Astrocyte (in vitro differentiated cells and primary cell): ENCODE measurements at regions not wholly inside any gene's neighbourhood (a gene's known extent, or its start where the extent isn't known, plus 50 kb on each side); places are given as distances from the start of the nearest gene placed in this dataset.

Experiments
- DNase-seq: peaks from one replicate; pipeline ENCODE4 v3.0.0-alpha.2; 2010; ENCODE audit warnings: low read depth
- FAIRE-seq: peaks from 2 replicates; lab custom pipeline; 2011; peaks lifted over from hg19 to GRCh38; lab: Jason Lieb, UNC
- H2AFZ ChIP-seq: 2 replicates; pipeline ENCODE4 v1.6.0; 2012; ENCODE audit warnings: low read depth, low read length, inconsistent platforms
- H3K27ac ChIP-seq: 2 replicates; pipeline ENCODE4 v1.5.1; 2011; ENCODE audit warnings: low read depth, low read length, inconsistent platforms
- H3K27me3 ChIP-seq: 2 replicates; pipeline ENCODE4 v1.6.0; 2011; ENCODE audit warnings: low read length, inconsistent platforms; ENCODE audit not compliant: insufficient read depth
- H3K36me3 ChIP-seq: 2 replicates; pipeline ENCODE4 v1.5.1; 2011; ENCODE audit warnings: low read length, inconsistent platforms; ENCODE audit not compliant: insufficient read depth
- H3K4me1 ChIP-seq: 2 replicates; pipeline ENCODE4 v1.5.1; 2011; ENCODE audit warnings: low read length, inconsistent platforms; ENCODE audit not compliant: insufficient read depth
- H3K4me2 ChIP-seq: 2 replicates; pipeline ENCODE4 v1.6.0; 2012; ENCODE audit warnings: low read length, inconsistent platforms
- H3K4me3 ChIP-seq: 2 replicates; pipeline ENCODE4 v1.5.1; 2011; ENCODE audit warnings: low read depth, mild to moderate bottlenecking, low read length, inconsistent platforms; ENCODE audit not compliant: insufficient read depth
- H3K79me2 ChIP-seq: 2 replicates; pipeline ENCODE4 v1.6.0; 2012; ENCODE audit warnings: mild to moderate bottlenecking, low read length, inconsistent platforms; ENCODE audit not compliant: insufficient read depth
- H3K9ac ChIP-seq: 2 replicates; pipeline ENCODE4 v1.6.0; 2012; ENCODE audit warnings: mild to moderate bottlenecking, low read length, inconsistent platforms
- H3K9me3 ChIP-seq: 2 replicates; pipeline ENCODE4 v1.5.1; 2012; ENCODE audit warnings: low read depth, mild to moderate bottlenecking, low read length, inconsistent platforms; ENCODE audit not compliant: insufficient read depth
- H4K20me1 ChIP-seq: 2 replicates; pipeline ENCODE4 v1.6.0; 2012; ENCODE audit warnings: low read length, inconsistent platforms; ENCODE audit not compliant: insufficient read depth
- H3K27ac Mint-ChIP-seq: one replicate; pipeline ENCODE4 v1.8.0; 2021; ENCODE audit warnings: mild to moderate bottlenecking, mixed read lengths; ENCODE audit not compliant: unreplicated experiment
- H3K27me3 Mint-ChIP-seq: one replicate; pipeline ENCODE4 v1.8.0; 2021; ENCODE audit warnings: low read depth, mixed read lengths; ENCODE audit not compliant: unreplicated experiment
- H3K36me3 Mint-ChIP-seq: one replicate; pipeline ENCODE4 v1.8.0; 2021; ENCODE audit warnings: low read depth, mixed read lengths; ENCODE audit not compliant: unreplicated experiment
- H3K4me1 Mint-ChIP-seq: one replicate; pipeline ENCODE4 v1.8.0; 2021; ENCODE audit warnings: low read depth, mixed read lengths; ENCODE audit not compliant: unreplicated experiment
- H3K4me3 Mint-ChIP-seq: one replicate; pipeline ENCODE4 v1.8.0; 2021; ENCODE audit warnings: mild to moderate bottlenecking, moderate library complexity, mixed read lengths; ENCODE audit not compliant: unreplicated experiment
- H3K9me3 Mint-ChIP-seq: one replicate; pipeline ENCODE4 v1.8.0; 2021; ENCODE audit warnings: mild to moderate bottlenecking, mixed read lengths; ENCODE audit not compliant: unreplicated experiment
- EZH2 ChIP-seq: IDR thresholded peaks from 2 replicates; pipeline ENCODE4 v1.6.1; 2012; ENCODE audit warnings: mild to moderate bottlenecking, low read length, inconsistent platforms; ENCODE audit not compliant: insufficient read depth
- TF ChIP-seq, protein P1 (sequence below): IDR thresholded peaks from 2 replicates; pipeline ENCODE4 v1.5.1; 2011; ENCODE audit warnings: low read depth, mild to moderate bottlenecking, inconsistent platforms, low read length, moderate library complexity; ENCODE audit not compliant: insufficient read depth

- Mint-ChIP-seq H3K27me3 (no peaks in the 10 kb centered on the region), H3K36me3 (no peaks in the 10 kb centered on the region), H3K4me3 (no peak overlapping the region), H3K27ac (peak overlapping the region; percentile 54), H3K9me3 (no peaks in the 10 kb centered on the region), H3K4me1 (peaks cover 31% of the 10 kb centered on the region)
- Histone ChIP-seq H3K4me2 (peak overlapping the region; percentile 36), H3K36me3 (no peaks in the 10 kb centered on the region), H4K20me1 (no peaks in the 10 kb centered on the region), H3K9me3 (no peaks in the 10 kb centered on the region), H3K27me3 (no peaks in the 10 kb centered on the region), H2AFZ (no peak overlapping the region), H3K27ac (no peak overlapping the region), H3K79me2 (no peaks in the 10 kb centered on the region), H3K9ac (no peak overlapping the region), H3K4me3 (no peak overlapping the region), H3K4me1 (peaks cover 20% of the 10 kb centered on the region)
- FAIRE-seq (no peak), DNase-seq (no peak)
- TF ChIP-seq, protein P1, sequence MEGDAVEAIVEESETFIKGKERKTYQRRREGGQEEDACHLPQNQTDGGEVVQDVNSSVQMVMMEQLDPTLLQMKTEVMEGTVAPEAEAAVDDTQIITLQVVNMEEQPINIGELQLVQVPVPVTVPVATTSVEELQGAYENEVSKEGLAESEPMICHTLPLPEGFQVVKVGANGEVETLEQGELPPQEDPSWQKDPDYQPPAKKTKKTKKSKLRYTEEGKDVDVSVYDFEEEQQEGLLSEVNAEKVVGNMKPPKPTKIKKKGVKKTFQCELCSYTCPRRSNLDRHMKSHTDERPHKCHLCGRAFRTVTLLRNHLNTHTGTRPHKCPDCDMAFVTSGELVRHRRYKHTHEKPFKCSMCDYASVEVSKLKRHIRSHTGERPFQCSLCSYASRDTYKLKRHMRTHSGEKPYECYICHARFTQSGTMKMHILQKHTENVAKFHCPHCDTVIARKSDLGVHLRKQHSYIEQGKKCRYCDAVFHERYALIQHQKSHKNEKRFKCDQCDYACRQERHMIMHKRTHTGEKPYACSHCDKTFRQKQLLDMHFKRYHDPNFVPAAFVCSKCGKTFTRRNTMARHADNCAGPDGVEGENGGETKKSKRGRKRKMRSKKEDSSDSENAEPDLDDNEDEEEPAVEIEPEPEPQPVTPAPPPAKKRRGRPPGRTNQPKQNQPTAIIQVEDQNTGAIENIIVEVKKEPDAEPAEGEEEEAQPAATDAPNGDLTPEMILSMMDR: no peak
- TF ChIP-seq EZH2: no peak
Observed at GRCh38 chr6:81564470-81565068, 187.9 kb downstream of the TENT5A start.

- FAIRE-seq (peak; percentile 96), DNase-seq (peak; percentile 89)
- Histone ChIP-seq H3K9me3 (no peaks in the 10 kb centered on the region), H2AFZ (no peak overlapping the region), H4K20me1 (no peaks in the 10 kb centered on the region), H3K79me2 (no peaks in the 10 kb centered on the region), H3K4me1 (peaks cover 20% of the 10 kb centered on the region), H3K4me2 (peak overlapping the region; percentile 59), H3K27ac (peak overlapping the region; percentile 26), H3K36me3 (no peaks in the 10 kb centered on the region), H3K9ac (no peak overlapping the region), H3K4me3 (no peak overlapping the region), H3K27me3 (no peaks in the 10 kb centered on the region)
- peaks cover 31% of the 10 kb centered on the region for H3K4me1 Mint-ChIP-seq
- H3K27me3 Mint-ChIP-seq: no peaks in the 10 kb centered on the region
- TF ChIP-seq EZH2: no peak
- TF ChIP-seq, protein P1: no peak
- H3K9me3 Mint-ChIP-seq: no peaks in the 10 kb centered on the region
- H3K4me3 Mint-ChIP-seq: peak overlapping the region; percentile 75
- peak overlapping the region; percentile 95 for H3K27ac Mint-ChIP-seq
- H3K36me3 Mint-ChIP-seq: no peaks in the 10 kb centered on the region
Observed at GRCh38 chr6:81562169-81562568, 190.3 kb downstream of the TENT5A start.

- FAIRE-seq (peak; percentile 39), DNase-seq (no peak)
- Histone ChIP-seq H3K27me3 (no peaks in the 10 kb centered on the region), H3K4me2 (peak overlapping the region; percentile 59), H3K4me1 (peaks cover 20% of the 10 kb centered on the region), H3K36me3 (no peaks in the 10 kb centered on the region), H2AFZ (no peak overlapping the region), H3K4me3 (no peak overlapping the region), H3K9me3 (no peaks in the 10 kb centered on the region), H3K27ac (peak overlapping the region; percentile 26), H3K79me2 (no peaks in the 10 kb centered on the region), H3K9ac (no peak overlapping the region), H4K20me1 (no peaks in the 10 kb centered on the region)
- Mint-ChIP-seq H3K27ac (peak overlapping the region; percentile 95), H3K36me3 (no peaks in the 10 kb centered on the region), H3K4me3 (no peak overlapping the region), H3K4me1 (peaks cover 32% of the 10 kb centered on the region), H3K27me3 (no peaks in the 10 kb centered on the region), H3K9me3 (no peaks in the 10 kb centered on the region)
- TF ChIP-seq, protein P1: no peak
- no peak for TF ChIP-seq EZH2
Observed at GRCh38 chr6:81561731-81562130, 190.8 kb downstream of the TENT5A start.
